OCI-LY1 (cell line): ENCODE measurements at regions not wholly inside any gene's neighbourhood (a gene's known extent, or its start where the extent isn't known, plus 50 kb on each side); places are given as distances from the start of the nearest gene placed in this dataset.

ENCODE experiments used
- H2AFZ ChIP-seq: fragments of 200-600 bp; sonication (generic), shearing (Covaris generic); 2 replicates; pipeline ENCODE4 v1.6.0; 2014; ENCODE audit warnings: antibody characterized with exemption, mild to moderate bottlenecking, low read length
- H3F3A ChIP-seq: fragments of 200-600 bp; sonication (generic), shearing (Covaris generic); 2 replicates; pipeline ENCODE4 v1.6.0; 2014; ENCODE audit warnings: mild to moderate bottlenecking, antibody characterized with exemption, low read length, moderate library complexity; ENCODE audit not compliant: insufficient read depth
- H3K27ac ChIP-seq: fragments of 200-600 bp; sonication (generic); 2 replicates; pipeline ENCODE4 v1.5.1; 2014; ENCODE audit warnings: low read length, mixed run types, mild to moderate bottlenecking, low read depth; ENCODE audit not compliant: poor library complexity, severe bottlenecking
- H3K27me3 ChIP-seq: fragments of 200-600 bp; sonication (generic); 2 replicates; pipeline ENCODE4 v1.6.0; 2014; ENCODE audit warnings: antibody characterized with exemption, mild to moderate bottlenecking, low read length, moderate library complexity; ENCODE audit not compliant: insufficient read depth
- H3K36me3 ChIP-seq: fragments of 200-600 bp; sonication (generic); 2 replicates; pipeline ENCODE4 v1.6.1; 2014; ENCODE audit warnings: mild to moderate bottlenecking, antibody characterized with exemption, low read length, moderate library complexity, mixed read lengths; ENCODE audit not compliant: insufficient read depth
- H3K4me1 ChIP-seq: fragments of 200-600 bp; sonication (generic); 2 replicates; pipeline ENCODE4 v1.5.1; 2014; ENCODE audit warnings: mild to moderate bottlenecking, low read length, moderate library complexity; ENCODE audit not compliant: insufficient read depth, severe bottlenecking
- H3K4me2 ChIP-seq: fragments of 200-600 bp; sonication (generic), shearing (Covaris generic); 2 replicates; pipeline ENCODE4 v1.6.1; 2014; ENCODE audit warnings: low read length
- H3K4me3 ChIP-seq: fragments of 200-600 bp; sonication (generic); 2 replicates; pipeline ENCODE4 v1.5.1; 2014; ENCODE audit warnings: low read length, low read depth, mild to moderate bottlenecking, mixed read lengths; ENCODE audit not compliant: poor library complexity, severe bottlenecking
- H3K79me2 ChIP-seq: fragments of 200-600 bp; shearing (Covaris generic); 2 replicates; pipeline ENCODE4 v1.6.1; 2016; ENCODE audit warnings: mixed run types, low read length, mixed read lengths; ENCODE audit not compliant: insufficient read depth
- H3K9ac ChIP-seq: fragments of 200-600 bp; sonication (generic), shearing (Covaris generic); 2 replicates; pipeline ENCODE4 v1.6.1; 2014; ENCODE audit warnings: mild to moderate bottlenecking, low read length, mixed read lengths
- H3K9me2 ChIP-seq: fragments of 200-600 bp; sonication (generic), shearing (Covaris generic); 2 replicates; pipeline ENCODE4 v1.6.1; 2014; ENCODE audit warnings: low read depth, mild to moderate bottlenecking, low read length, mixed read lengths
- H3K9me3 ChIP-seq: fragments of 200-600 bp; shearing (Covaris generic); 2 replicates; pipeline ENCODE4 v1.6.1; 2014; ENCODE audit warnings: low read length, mixed read lengths
- H4K20me1 ChIP-seq: fragments of 200-600 bp; sonication (generic), shearing (Covaris generic); 2 replicates; pipeline ENCODE4 v1.6.0; 2016; ENCODE audit warnings: mild to moderate bottlenecking, low read length; ENCODE audit not compliant: insufficient read depth
- CTCF ChIP-seq: fragments of 200-600 bp; sonication (generic), shearing (Covaris generic); IDR thresholded peaks from 2 replicates; pipeline ENCODE4 v1.5.1; 2017; ENCODE audit warnings: mild to moderate bottlenecking, antibody characterized with exemption, low read length, moderate library complexity, mixed read lengths
- EZH2 ChIP-seq: fragments of 200-600 bp; sonication (generic), shearing (Covaris generic); IDR thresholded peaks from 2 replicates; pipeline ENCODE4 v1.8.0; 2017; ENCODE audit warnings: borderline replicate concordance, mixed run types, mild to moderate bottlenecking, antibody characterized with exemption, low read length, moderate library complexity, mixed read lengths

GRCh38 chr11:23973244-23973643 is 523.6 kb upstream of the LUZP2 start:
- H4K20me1 ChIP-seq = no peaks in the 10 kb centered on the region
- no peaks in the 10 kb centered on the region for H3F3A ChIP-seq

GRCh38 chr11:23974051-23974450 is 522.8 kb upstream of the LUZP2 start:
- Histone ChIP-seq H3K4me1 (no peaks in the 10 kb centered on the region), H3K27me3 (no peaks in the 10 kb centered on the region), H4K20me1 (no peaks in the 10 kb centered on the region), H3F3A (no peaks in the 10 kb centered on the region), H3K36me3 (no peaks in the 10 kb centered on the region), H3K9me3 (no peaks in the 10 kb centered on the region), H3K9me2 (no peaks in the 10 kb centered on the region), H3K4me2 (no peak overlapping the region), H3K9ac (no peak overlapping the region), H3K4me3 (no peak overlapping the region), H3K79me2 (no peaks in the 10 kb centered on the region), H2AFZ (no peak overlapping the region), H3K27ac (no peak overlapping the region)
- TF ChIP-seq CTCF (no peak), EZH2 (no peak)

More at GRCh38 chr11:23973244-23973643, 523.6 kb upstream of the LUZP2 start:
- H3K4me2 ChIP-seq = no peak overlapping the region
- no peaks in the 10 kb centered on the region for H3K9me3 ChIP-seq
- H3K4me1 ChIP-seq = no peaks in the 10 kb centered on the region
- no peaks in the 10 kb centered on the region for H3K36me3 ChIP-seq
- no peaks in the 10 kb centered on the region for H3K27me3 ChIP-seq
- no peak for TF ChIP-seq CTCF
- TF ChIP-seq EZH2 = no peak
- H3K9ac ChIP-seq = no peak overlapping the region
- H3K4me3 ChIP-seq = no peak overlapping the region
- H3K27ac ChIP-seq = no peak overlapping the region
- no peak overlapping the region for H2AFZ ChIP-seq
- no peaks in the 10 kb centered on the region for H3K9me2 ChIP-seq
- no peaks in the 10 kb centered on the region for H3K79me2 ChIP-seq

GRCh38 chr11:23974601-23975000 is 522.3 kb upstream of the LUZP2 start:
- Histone ChIP-seq H3F3A (no peaks in the 10 kb centered on the region), H3K4me2 (no peak overlapping the region), H4K20me1 (no peaks in the 10 kb centered on the region), H3K9me3 (no peaks in the 10 kb centered on the region), H3K9ac (no peak overlapping the region), H3K4me3 (no peak overlapping the region), H3K27me3 (no peaks in the 10 kb centered on the region), H3K9me2 (no peaks in the 10 kb centered on the region), H3K27ac (no peak overlapping the region), H2AFZ (no peak overlapping the region), H3K79me2 (no peaks in the 10 kb centered on the region), H3K4me1 (no peaks in the 10 kb centered on the region), H3K36me3 (no peaks in the 10 kb centered on the region)
- no peak for TF ChIP-seq EZH2
- no peak for TF ChIP-seq CTCF
